Testis (tissue), 2 donors: ENCODE measurements at regions not wholly inside any gene's neighbourhood (a gene's known extent, or its start where the extent isn't known, plus 50 kb on each side); places are given as distances from the start of the nearest gene placed in this dataset.
"Not testable (repeated sequence)": the region's sequence is repeated elsewhere in the genome, so short reads cannot be mapped to it uniquely, and the experiment has no call there.

ENCODE experiments used
- DNase-seq: peaks from one replicate; pipeline ENCODE4 v3.0.0-alpha.2; 2019
- H3K27ac ChIP-seq, 2 donors: fragments of 200-600 bp; sonication (generic); one replicate each; pipeline ENCODE4 v1.5.1; 2019
- H3K27me3 ChIP-seq: fragments of 200-600 bp; sonication (generic); one replicate; pipeline ENCODE4 v1.5.1; 2019
- H3K36me3 ChIP-seq: fragments of 200-600 bp; sonication (generic); one replicate; pipeline ENCODE4 v1.5.1; 2017; ENCODE audit warnings: low read depth; ENCODE audit errors: missing control alignments
- H3K4me1 ChIP-seq: fragments of 200-600 bp; sonication (generic); one replicate; pipeline ENCODE4 v1.5.1; 2019
- H3K4me3 ChIP-seq, 2 donors: fragments of 200-600 bp; sonication (generic); one replicate each; pipeline ENCODE4 v1.5.1; 2017 to 2019
- H3K9me3 ChIP-seq: fragments of 200-600 bp; sonication (generic); one replicate; pipeline ENCODE4 v1.5.1; 2017
- POLR2A ChIP-seq: fragments of 450-650 bp; IDR thresholded peaks from one replicate; pipeline ENCODE4 v1.6.1; 2017; ENCODE audit warnings: antibody characterized with exemption, mild to moderate bottlenecking, moderate library complexity
- WGBS, 2 donors: methylation state at CpG; one replicate each; pipeline ENCODE4 v1.1.5; 2018; 5-methylcytosine and 5-hydroxymethylcytosine counted together
- intact Hi-C: fragments of 100-400 bp; cut with DNase I; formaldehyde crosslinking; loops from one replicate; pipeline ENCODE4 v1.15.1; 2023; ENCODE audit warnings: low total_unique reads
- TF ChIP-seq, protein P1 (sequence below), 3 experiments: fragments of 450-650 bp in 2 of 3; fragments of 200-600 bp in 1 of 3; sonication (generic) in 1 of 3; IDR thresholded peaks; one replicate each; pipeline ENCODE4 v1.5.1; 2016 to 2019; ENCODE audit warnings: antibody characterized with exemption in 3 of 3, mild to moderate bottlenecking in 2 of 3, moderate library complexity in 1 of 3

DNA sequence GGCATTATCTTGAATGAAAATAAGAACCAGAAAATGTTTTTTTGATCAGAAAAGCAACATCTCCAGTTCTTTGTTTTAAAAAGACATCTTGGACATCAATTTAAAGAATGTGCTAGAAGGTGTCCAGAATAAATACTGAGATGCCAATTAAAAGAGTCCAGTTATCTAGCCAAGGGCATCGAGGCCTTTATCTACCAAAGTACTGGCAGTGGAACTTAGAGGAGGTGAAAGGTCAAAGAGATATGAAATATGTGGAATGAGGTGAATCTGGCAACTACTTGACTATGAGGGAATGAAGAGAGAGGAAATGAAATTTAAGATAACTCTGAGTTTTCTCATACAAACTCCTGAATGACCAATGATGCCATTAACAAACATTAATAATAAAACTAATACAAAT is 154.3 kb upstream of the GNAI1 start:
- Histone ChIP-seq H3K27ac (no peak overlapping the region), H3K4me3 (no peak overlapping the region), H3K27me3 (no peaks in the 10 kb centered on the region), H3K4me1 (no peaks in the 10 kb centered on the region), H3K36me3 (no peaks in the 10 kb centered on the region), H3K9me3 (no peaks in the 10 kb centered on the region)
- intact Hi-C loops = no loop called here
- WGBS, 2 donors = 19 to 43% methylated on average over 1 of the region's 1 CpG
- TF ChIP-seq POLR2A = no peak
- TF ChIP-seq, protein P1, sequence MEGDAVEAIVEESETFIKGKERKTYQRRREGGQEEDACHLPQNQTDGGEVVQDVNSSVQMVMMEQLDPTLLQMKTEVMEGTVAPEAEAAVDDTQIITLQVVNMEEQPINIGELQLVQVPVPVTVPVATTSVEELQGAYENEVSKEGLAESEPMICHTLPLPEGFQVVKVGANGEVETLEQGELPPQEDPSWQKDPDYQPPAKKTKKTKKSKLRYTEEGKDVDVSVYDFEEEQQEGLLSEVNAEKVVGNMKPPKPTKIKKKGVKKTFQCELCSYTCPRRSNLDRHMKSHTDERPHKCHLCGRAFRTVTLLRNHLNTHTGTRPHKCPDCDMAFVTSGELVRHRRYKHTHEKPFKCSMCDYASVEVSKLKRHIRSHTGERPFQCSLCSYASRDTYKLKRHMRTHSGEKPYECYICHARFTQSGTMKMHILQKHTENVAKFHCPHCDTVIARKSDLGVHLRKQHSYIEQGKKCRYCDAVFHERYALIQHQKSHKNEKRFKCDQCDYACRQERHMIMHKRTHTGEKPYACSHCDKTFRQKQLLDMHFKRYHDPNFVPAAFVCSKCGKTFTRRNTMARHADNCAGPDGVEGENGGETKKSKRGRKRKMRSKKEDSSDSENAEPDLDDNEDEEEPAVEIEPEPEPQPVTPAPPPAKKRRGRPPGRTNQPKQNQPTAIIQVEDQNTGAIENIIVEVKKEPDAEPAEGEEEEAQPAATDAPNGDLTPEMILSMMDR (IDR thresholded peaks at IDR 0.05) = no peak
- no peak for DNase-seq

DNA sequence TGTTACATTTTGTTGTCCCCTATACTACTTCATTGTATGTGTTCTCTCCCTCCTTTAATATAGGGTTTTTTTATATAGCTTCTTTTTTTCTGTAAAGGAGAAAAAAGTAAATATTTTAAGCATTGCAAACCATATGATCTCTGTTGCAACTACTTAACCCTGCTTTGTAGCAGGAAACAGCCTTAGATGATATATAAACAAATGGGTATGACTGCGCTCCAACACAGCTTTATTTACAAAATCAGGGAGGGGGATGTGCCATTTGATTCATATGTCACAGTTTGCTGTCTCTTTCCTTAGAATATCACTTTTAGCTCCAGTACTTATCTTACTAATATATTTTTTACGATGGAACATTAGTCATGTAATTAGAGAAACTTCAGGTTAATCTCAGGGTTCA is 155.2 kb upstream of the GNAI1 start:
- no peak for TF ChIP-seq POLR2A
- TF ChIP-seq, protein P1 (IDR thresholded peaks at IDR 0.05) = no peak
- DNase-seq = no peak
- Histone ChIP-seq H3K4me3 (no peak overlapping the region), H3K27me3 (no peaks in the 10 kb centered on the region), H3K4me1 (no peaks in the 10 kb centered on the region), H3K27ac (no peak overlapping the region), H3K9me3 (no peaks in the 10 kb centered on the region), H3K36me3 (no peaks in the 10 kb centered on the region)
- intact Hi-C loops = no loop called here
- WGBS, 2 donors = 78 to 82% methylated on average over 2 of the region's 2 CpGs

DNA sequence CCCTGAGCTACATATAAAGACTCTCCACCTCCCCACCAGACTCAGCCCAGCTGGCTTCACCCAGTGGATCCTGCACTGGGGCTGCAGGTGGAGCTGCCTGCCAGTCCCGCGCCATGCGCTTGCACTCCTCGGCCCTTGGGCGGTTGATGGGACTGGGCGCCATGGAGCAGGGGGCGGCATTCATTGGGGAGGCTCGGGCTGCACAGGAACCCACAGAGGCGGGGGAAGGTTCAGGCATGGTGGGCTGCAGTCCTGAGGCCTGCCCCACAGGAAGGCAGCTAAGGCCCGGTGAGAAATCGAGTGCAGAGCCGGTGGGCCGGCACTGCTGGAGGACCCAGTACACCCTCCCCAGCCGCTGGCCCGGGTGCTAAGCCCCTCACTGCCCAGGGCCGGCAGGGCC is 157.2 kb upstream of the GNAI1 start:
- DNase-seq = no peak
- Histone ChIP-seq H3K27me3 (no peaks in the 10 kb centered on the region), H3K36me3 (no peaks in the 10 kb centered on the region), H3K27ac (no peak overlapping the region), H3K4me3 (peak overlapping the region in 1 of 2 donors; percentile 6), H3K4me1 (no peaks in the 10 kb centered on the region), H3K9me3 (no peaks in the 10 kb centered on the region)
- intact Hi-C loops = no loop called here
- WGBS, 2 donors = 95 to 98% methylated on average over 4 to 14 of the region's 16 CpGs
- TF ChIP-seq, protein P1 (IDR thresholded peaks at IDR 0.05) = no peak
- TF ChIP-seq POLR2A = no peak

DNA sequence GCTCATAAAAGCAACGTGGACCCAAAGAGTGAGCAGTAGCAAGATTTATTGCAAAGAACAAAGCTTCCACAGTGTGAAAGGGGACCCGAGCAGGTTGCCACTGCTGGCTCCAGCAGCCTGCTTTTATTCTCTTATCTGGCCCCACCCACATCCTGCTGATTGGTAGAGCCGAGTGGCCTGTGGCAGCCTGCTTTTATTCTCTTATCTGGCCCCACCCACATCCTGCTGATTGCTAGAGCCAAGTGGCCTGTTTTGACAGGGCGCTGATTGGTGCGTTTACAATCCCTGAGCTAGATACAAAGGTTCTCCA is 158.0 kb upstream of the GNAI1 start:
- WGBS, 2 donors = 45 to 65% methylated on average over 5 of the region's 5 CpGs
- H3K4me1 ChIP-seq, H3K27ac ChIP-seq, H3K36me3 ChIP-seq, H3K27me3 ChIP-seq, H3K9me3 ChIP-seq, H3K4me3 ChIP-seq, intact Hi-C loops: not testable (repeated sequence)
- peak; percentile 26 for DNase-seq

DNA sequence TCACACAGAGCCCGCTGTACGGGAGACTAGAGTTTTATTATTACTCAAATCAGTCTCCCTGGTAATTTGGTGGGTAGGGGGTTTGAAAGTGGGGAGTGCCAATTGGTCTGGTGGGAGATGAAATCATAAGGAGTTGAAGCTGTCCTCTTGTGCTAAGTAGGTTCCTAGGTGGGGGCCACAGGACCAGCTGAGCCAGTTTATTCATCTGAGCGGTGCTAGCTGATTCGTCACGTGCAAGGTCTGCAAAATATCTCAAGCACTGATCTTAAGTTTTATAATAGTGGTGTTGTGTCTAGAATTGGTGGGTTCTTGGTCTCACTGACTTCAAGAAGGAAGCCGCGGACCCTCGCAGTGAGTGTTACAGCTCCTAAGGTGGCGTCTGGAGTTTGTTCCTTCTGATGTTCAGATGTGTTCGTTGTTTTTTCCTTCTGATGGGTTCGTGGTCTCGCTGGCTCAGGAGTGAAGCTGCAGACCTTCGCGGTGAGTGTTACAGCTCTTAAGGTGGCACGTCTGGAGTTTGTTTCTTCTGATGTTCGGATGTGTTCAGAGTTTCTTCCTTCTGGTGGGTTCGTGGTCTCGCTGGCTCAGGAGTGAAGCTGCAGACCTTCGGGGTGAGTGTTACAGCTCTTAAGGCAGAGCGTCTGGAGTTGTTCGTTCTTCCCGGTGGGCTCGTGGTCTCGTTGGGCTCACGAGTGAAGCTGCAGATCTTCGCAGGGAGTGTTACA is 158.5 kb upstream of the GNAI1 start:
- intact Hi-C loops, H3K27me3 ChIP-seq, H3K27ac ChIP-seq, DNase-seq, H3K4me3 ChIP-seq, H3K36me3 ChIP-seq, H3K9me3 ChIP-seq, H3K4me1 ChIP-seq: not testable (repeated sequence)
- WGBS, 2 donors = 83 to 86% methylated on average over 26 of the region's 26 CpGs

DNA sequence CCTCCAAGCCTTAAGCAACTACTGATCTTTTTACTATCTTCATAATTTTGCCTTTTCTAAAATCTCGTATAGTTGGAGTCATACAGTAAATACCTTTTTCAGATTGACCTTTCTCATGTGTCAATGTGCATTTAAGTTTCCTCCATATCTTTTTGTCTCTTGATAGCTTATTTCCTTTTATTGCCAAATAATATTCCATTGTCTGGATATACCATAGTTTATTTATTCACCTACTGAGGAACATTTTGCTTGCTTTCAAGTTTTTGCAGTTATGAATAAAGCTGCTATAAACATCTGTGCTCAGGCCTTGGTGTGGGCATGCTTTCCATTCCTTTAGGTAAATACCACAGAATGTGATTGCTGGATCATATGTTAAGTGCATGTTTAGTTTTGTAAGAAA is 161.2 kb upstream of the GNAI1 start:
- DNase-seq = no peak
- Histone ChIP-seq H3K36me3 (no peaks in the 10 kb centered on the region), H3K9me3 (no peaks in the 10 kb centered on the region), H3K4me1 (no peaks in the 10 kb centered on the region), H3K4me3 (no peak overlapping the region), H3K27me3 (no peaks in the 10 kb centered on the region), H3K27ac (no peak overlapping the region)
- no peak for TF ChIP-seq POLR2A
- TF ChIP-seq, protein P1 (IDR thresholded peaks at IDR 0.05) = no peak
- 89 to 93% methylated on average over 1 of the region's 1 CpG for WGBS, 2 donors
- intact Hi-C loops = no loop called here
